ENCODE measurements at regions not wholly inside any gene's neighbourhood (a gene's known extent, or its start where the extent isn't known, plus 50 kb on each side); places are given as distances from the start of the nearest gene placed in this dataset.

- TF ChIP-seq POLR2A (IDR thresholded peaks at IDR 0.05; ENCODE audit: low read depth, low read length) (no peak), POLR2AphosphoS5 (IDR thresholded peaks at IDR 0.05; ENCODE audit: low read depth, low read length) (no peak)
These were observed 83.7 kb upstream of the ZNF322 start for GRCh38 chr6:26743157-26743821.

Data from GM12892 (cell line).